Stimulated activated CD8-positive, alpha-beta memory T cell treated with anti-CD3 and anti-CD28 coated beads, Interleukin-15, amount 100 ng/mL, for 48 hours (primary cell): ENCODE measurements at regions not wholly inside any gene's neighbourhood (a gene's known extent, or its start where the extent isn't known, plus 50 kb on each side); places are given as distances from the start of the nearest gene placed in this dataset.
"Not testable (repeated sequence)": the region's sequence is repeated elsewhere in the genome, so short reads cannot be mapped to it uniquely, and the experiment has no call there.

ENCODE experiments used
- DNase-seq, 2 donors: peaks; one replicate each; pipeline ENCODE4 v3.0.0-alpha.2; 2020; ENCODE audit warnings: low read depth in 2 of 2

DNA sequence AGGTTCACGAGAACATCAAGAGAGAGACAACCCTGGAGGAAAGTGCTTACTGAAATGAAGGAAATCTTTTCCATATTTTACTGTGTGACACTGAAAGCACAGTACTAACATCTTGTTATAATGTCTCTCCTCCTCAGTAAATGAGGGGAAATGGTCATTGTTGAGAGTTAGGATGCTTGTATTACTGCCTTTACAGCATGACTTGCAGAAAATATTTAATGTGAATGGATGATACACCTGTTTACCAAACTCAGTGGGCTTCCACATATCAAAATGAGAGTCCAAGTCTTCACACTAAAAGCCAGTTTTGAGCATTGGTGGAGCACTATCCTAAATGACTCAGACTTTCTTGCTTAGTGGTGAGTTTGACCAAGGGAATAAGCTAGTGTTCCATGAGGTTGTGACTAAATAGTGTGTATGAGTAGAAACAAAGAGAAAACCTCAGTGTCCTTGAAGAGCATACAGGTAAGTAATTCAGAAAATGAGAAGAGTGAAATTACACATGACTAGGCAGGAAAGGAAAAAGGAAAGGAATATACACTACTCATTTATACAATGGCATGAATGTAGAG is 930.7 kb upstream of the CELF4 start:
- DNase-seq, result no peak

DNA sequence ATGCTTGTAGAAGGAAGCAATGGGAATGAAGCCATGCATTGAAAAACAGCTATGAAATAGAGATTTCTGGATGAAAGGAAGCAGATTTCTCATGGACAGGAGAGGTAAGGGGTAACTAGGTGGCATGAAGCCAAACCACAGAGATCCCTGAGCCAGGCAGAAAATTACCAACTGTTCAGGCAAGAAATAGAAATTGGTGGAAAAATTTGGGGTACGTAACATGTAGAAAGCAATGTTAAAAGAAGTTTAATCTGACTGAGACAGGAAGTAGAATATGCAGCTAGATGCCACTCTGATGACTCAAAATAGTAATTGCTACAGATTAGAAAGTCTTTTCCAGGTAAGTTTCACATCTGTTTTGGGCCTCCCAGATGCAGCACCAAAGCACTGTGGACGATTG is 928.5 kb upstream of the CELF4 start:
- DNase-seq, result no peak

DNA sequence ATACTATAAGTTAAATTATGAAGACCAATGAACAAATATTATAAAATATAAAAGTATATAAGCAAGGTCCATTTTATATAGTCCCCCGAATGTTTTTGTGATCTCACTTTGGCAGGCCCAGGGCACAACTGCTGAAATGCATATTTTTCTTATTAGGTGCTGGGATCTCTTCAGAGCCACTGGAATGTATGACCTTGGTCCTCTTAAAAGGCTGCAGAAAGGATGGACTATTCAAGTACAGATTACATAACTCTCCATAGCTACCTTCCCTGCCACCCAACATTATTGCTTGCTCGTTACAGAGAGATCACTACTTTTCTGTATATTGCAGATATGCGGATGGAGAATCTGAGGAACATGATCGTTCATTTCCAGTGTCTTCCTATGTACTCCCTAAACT is 925.6 kb upstream of the CELF4 start:
- DNase-seq, result no peak

DNA sequence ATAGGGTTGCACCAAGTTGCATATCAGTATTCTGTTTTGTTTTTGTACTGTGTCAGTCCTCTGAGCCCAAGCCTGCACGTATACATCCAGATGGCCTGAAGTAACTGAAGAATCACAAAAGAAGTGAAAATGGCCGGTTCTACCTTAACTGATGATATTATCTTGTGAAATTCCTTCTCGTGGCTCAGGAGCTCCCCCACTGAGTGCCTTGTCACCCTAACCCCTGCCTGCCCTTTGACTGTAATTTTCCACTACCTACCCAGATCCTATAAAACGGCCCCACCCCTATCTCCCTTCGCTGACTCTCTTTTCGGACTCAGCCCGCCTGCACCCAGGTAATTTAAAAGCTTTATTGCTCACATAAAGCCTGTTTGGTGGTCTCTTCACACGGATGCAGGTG is 924.1 kb upstream of the CELF4 start:
- DNase-seq, result not testable (repeated sequence)

DNA sequence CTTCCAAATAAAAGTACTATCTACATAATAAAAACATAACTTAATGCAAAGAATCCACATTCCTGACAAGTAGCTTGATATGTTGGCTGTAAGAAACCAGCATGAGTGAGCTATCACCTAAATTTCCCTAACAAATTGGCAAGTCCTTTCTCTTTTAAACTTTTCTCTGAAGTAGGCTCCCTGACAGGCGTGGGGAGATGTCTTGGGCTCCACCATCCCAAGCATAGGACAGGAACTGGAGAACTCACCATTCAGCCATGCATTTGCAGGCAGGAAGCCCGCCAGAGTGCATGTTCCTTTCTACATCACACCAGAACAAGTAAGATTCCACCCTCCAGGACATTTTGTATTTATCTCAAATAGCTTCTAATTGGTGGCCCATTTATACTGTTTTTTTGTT is 921.9 kb upstream of the CELF4 start:
- DNase-seq, result no peak

DNA sequence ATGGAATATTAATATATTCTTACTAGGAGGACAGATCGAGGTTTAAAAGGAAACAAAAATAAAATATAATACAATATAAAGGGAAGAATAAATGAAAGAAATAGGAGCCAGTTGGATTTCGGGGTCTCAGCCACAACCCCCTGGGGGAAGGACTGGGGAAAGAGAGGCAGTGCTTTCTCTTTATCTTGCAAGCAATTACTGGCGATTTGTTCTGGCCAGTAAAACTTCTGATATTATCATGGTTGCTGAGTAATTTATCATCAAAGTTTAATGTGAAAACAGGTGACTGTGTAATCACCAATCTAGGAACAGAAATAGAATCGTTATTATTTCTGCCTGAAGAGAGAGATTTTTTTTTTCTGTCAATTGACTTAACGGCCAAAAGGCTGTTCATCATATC is 917.7 kb upstream of the CELF4 start:
- no peak for DNase-seq

DNA sequence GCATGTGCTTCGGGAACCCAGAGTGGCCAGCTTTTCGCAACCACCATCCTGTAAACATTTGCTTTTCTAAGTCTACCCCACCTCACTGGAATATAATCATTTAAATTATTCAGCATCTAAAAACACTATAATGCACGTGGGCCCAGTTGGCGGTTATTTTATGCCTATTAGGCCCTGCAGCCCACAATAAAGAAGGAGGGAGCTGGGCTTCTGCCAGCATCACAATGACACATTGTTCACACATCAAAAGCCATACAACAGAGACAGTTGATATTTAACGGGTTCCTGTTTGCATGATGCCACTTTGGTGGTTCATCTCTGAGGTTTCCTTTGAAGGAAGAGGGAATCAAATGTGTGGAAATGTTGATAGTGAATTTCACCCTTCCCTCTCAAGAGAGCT is 916.0 kb upstream of the CELF4 start:
- DNase-seq, result no peak

DNA sequence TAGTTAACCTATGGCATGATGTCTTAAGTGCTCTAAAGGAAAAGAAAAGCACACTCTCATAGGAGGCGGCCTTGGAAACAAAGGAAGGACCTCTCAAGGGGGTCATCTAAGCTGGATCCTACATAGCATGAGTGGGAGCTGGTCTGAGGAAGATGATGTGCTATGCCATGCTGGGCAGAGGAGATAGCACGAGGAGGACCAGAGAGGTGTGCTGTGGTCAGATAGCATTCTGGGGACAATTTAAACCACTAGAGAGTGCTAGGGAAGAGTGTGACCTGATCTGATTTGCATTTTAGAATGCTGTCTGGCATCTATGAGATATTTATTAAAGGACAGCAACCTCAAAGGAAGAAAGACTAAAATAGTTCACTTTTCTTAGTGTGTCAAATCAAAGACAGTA is 910.1 kb upstream of the CELF4 start:
- DNase-seq, result no peak

DNA sequence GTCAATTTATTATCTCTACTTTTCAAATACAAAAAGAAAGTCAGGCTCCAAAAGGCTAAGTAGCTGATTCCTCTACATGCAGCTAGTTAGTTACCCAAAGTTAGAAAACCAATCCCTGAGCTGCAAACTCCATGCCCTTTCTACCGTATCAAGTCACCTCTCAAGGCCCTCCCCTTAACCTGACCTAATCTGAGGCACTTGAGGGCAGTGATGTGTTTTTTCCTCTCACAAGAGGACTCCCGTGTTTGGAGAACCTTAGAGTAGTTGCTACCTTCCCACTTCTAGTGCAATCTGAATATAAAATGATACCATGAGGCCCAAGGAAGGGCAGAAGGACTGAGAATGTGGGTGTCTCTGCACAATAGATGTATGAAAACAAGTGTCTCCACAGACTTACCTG is 907.9 kb upstream of the CELF4 start:
- no peak for DNase-seq

DNA sequence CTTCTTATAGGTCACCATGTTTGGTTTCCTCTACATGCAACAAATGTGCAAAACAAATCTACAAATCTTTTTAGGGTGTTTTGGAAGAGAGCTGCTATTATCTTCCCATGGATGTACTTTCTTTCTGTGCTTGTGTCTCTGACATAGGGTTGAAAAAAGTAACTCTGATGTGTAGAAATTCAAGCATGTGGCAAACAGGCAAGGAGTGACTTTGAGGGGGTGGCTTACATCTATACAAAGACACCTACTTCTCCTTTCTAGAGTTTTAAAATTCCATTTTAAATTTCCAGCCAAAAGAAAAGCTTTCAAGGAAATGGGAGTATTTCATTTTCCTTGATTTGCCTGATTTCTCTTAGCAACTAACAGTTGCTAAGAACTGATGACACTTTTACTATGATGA is 904.8 kb upstream of the CELF4 start:
- no peak for DNase-seq

DNA sequence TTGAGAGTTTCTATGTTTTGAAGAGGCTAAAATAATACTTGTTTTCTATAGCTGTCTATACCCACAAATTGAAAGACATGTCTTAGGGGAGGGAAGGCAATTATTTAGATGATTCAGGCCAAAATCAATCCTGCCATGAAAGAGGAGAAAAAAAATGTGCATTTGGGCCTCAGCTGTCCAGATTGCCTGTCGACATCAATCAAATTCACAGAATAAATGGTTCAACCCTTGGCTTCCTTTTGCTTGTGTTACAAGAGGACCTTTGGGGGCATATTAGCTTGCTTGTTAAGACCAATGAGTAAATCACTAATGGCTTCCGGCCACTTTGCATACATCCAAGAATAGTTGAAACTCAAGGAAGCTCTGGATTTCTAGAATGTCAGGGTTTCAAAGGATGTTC is 900.8 kb upstream of the CELF4 start:
- no peak for DNase-seq

DNA sequence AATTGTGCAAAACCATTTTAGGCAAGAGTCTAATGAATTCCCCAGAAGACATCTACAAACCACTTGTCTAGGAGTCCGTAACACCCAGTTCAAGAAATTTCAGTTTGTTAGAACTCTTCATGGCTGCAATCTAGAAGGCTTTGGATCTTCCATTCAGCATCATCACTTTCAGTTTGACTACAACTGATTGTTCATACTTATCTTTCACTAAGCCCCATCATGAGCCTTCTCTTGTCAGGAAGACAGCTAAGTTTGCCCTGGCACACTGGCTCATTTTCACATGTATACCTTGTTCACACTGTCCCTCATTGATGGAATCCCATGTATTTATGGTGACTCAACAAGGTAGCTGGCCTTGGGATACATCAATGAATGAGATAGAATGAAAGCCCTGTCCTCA is 898.4 kb upstream of the CELF4 start:
- DNase-seq, result no peak

DNA sequence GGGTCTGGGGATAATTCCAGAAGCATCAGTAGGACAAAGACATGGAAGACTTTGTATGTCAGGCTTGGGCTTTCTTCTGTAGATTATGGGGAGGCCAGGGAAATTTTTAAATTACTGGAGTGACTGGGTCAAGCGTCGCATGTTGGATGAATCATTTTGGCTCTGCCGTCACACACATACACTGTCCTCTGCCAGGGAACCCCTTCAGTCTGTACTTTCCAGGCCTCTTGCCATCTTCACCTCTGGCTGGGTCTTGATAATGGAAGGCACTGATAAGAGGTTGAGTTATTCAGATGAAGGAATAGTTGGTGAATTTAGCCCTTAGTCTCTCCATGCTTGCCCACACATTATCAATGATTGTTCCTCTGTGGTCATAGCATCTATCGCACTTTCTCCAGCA is 895.1 kb upstream of the CELF4 start:
- DNase-seq, result no peak

DNA sequence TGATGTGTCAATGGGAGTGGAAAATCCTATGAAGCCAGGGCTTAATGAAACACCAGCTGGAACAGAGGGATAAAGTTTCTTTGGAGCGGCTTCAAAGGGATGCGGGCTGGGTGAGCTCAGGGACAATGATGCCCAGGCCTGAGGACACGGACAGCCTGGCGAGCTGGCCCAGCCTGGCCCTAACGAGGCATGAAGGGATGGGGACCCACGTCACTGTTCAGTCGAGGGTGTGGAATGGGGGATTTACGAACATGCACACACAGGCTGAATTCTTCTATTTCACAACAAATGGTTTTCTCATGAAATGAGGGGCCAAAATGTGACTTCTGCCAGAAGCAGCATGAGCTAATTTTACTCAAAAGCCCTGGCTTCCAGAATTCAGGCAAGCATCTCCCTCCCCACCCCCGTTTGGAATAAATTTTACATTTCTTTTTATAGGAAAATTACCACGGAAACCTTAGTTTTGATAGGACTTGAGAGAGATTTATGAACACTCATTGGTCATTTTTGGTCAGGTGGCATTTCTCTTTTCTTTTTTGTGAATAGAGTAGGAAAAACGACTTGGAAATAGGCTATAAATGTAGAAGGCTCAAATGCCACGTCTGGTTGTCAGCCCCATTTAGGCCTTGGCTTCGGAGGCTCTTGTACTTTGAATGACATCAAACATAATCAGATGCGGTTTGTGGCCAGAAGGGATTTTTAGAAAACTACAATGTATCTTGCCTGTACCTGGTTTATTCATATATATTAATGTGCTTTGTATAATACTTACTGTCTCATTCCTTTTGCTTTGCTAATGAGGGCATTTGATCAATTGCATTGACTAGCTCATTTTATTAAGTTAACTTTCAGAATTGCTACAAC is 893.8 kb upstream of the CELF4 start:
- no peak for DNase-seq

DNA sequence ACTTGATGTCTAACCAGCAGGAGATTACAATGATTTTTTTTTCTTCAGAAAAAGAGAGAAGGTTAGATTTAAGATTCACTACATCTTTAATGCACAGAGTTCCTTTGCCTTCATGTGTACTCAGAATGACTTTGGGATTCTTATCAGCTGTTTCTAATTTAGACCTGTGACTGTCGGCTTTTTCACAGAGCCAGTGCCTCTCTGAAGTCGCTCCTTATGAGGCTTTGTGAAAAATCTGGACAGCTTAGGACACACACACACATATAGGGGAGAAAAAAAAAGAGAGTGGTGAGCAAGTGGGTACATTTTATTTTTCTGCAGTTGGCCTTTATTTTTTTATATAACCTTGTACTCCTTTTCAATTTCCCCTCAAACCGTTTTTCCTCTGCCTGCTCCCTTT is 893.1 kb upstream of the CELF4 start:
- DNase-seq, result no peak

DNA sequence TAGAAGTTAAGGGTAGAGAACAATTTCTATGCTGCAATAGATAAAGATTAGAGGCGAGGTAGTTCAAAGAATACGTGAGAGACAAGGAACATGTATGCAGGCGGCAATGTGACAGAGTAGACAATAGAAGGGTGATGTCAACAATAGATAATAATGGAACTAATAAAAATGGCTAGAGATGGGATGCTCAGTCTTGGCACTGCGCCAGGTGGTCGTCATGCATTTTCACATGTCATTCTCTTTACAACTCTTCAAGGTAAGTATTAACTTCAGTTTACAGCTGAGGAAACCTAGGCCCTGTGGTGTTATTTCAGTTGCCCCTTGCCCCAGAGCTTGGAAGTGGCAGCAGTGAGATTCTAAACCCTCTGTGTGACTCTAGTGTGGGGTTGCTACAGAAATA is 890.7 kb upstream of the CELF4 start:
- DNase-seq, result no peak

DNA sequence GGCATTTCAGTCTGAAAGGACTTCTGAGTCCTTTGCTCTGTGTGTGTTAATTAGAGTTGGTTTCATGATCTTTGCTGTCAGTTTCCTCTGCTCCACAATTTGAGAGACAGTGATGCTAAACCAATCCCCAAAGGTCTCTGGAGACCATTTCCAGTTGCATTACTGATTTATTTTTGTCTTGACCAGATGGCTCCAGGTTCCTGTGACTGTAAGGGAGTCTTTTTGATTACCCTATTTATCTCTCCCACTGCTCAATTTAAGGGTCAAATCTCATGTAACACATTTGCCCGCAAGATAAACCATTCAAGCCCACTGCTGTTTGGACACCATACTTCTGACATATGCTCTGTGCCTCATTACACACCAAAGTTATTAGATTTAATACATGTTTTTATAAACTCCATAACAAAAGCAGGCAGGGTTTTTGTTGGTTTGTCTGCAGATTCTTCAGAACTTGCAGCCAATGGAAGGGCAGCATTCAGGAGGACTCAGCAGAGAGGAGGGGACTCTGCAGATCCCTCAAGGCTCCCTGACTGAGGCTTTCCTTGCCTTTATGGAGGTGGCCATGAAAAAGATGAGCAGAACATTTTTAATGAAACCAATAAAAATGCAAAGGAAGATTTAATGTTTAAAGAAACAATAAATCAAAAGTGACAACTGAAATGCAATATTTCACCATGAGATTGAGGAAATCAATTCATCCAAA is 889.3 kb upstream of the CELF4 start:
- no peak for DNase-seq

DNA sequence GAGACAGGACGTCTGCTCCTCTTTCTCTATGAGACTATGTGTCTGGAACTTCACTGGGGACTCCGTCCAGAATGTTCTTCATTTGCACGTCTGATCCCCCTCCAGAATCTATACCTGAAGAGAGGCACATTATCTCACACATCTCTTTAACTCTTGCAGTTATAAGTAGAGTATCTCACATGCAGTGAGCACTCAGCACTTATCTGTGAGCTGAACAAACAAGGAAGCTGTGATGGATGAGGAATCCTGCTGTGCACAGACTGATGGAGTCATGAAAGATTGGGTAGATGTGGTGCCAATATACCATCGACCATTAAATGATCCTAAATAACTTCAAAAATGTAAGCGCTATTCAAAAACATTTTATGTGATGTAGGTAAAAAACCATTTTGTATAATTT is 888.3 kb upstream of the CELF4 start:
- no peak for DNase-seq

DNA sequence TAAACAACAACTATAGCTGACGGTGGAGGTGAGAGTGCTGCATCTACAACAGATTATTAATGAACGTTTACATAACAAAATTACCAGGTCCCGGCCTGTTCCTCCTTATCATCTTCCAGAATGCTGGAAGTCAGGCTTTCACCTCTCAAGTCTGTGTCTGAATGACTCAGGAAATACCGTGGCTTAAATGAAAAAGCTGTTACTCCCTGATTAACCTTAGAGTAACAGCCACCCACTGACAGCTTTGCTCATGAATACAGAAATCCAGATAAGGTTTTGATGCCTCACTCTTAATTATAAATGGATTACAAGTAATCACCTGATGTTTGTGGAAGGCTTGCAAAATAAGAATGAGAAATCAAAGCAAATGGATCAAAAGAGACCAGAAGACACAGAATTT is 885.3 kb upstream of the CELF4 start:
- DNase-seq, result no peak

DNA sequence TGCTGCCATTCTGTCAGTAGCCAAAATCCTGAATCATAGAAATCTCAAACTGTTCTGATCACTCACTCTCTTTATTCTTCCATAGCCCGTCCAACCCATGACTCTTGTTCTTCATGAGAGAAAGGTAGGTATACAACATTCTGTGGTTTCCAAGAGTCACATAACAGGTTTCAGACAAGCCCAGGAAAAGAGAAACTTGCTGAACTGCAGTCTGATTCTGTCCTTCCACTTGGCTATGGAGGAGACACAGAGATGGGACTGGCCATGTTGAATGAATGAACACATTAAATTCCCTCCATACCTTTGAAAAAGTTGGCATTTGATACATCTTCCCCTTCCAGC is 880.2 kb upstream of the CELF4 start:
- no peak for DNase-seq

DNA sequence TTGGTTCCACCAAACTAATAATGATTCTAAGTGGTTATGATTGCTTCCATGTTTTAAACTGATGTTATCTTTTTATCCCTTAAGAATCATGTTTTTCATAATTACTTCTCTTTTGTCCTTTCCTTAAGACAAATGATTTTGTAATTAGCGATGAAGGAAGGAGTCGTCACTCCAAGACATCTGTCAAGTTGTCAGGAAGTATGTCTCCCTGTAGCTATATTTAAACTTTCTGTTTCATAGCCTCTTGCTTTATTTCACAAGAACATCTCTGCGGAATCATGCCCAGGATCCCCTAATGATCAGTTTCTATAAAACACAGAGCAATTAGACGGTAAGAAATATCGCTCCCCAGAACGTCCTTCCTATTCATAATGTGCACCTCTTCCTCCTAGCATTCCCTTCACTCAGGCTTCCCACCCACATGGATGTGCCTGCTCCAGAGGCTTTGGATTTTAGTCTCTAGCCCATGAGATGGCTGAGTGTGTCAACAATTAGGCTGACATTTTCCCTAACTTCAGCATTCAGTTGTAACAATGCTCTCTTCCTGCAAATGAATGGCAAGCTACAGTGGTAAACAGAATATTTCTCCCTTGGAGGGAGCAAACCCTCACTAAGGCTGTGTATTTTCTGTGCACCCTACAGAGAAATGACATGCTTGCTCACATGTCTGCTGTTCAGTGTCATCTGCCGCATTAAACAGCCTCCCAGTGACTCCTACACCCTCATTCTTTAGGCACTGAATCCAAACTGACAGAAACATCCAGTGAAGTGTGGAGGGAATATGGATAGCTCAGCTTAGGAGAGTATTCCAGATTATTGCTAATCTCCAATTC is 879.6 kb upstream of the CELF4 start:
- DNase-seq, result no peak

DNA sequence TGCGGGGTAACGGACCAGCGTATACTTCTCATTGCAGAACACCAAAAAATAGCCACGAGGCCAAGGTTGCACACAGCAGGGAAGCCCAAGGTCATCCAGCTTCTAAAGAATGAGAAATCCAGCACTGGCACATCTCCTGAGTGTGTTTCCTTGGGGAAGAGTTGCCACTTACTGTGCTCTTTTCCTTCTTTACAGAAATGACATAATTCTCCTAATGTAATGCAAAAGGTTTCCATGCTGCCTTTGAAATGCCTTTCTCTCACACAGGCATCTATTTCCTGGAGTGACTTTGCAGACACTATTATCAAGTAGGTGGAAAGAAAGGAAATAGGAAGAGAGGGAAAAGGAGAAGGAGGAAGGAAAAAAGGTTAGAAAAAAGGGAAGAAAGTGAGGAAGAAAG is 862.1 kb upstream of the CELF4 start:
- DNase-seq, result no peak
